Fibroblast of skin of right quadriceps (primary cell): ENCODE measurements at regions not wholly inside any gene's neighbourhood (a gene's known extent, or its start where the extent isn't known, plus 50 kb on each side); places are given as distances from the start of the nearest gene placed in this dataset.

Experiments
- DNase-seq: peaks from one replicate; pipeline ENCODE4 v3.0.0-alpha.2; 2013

DNA sequence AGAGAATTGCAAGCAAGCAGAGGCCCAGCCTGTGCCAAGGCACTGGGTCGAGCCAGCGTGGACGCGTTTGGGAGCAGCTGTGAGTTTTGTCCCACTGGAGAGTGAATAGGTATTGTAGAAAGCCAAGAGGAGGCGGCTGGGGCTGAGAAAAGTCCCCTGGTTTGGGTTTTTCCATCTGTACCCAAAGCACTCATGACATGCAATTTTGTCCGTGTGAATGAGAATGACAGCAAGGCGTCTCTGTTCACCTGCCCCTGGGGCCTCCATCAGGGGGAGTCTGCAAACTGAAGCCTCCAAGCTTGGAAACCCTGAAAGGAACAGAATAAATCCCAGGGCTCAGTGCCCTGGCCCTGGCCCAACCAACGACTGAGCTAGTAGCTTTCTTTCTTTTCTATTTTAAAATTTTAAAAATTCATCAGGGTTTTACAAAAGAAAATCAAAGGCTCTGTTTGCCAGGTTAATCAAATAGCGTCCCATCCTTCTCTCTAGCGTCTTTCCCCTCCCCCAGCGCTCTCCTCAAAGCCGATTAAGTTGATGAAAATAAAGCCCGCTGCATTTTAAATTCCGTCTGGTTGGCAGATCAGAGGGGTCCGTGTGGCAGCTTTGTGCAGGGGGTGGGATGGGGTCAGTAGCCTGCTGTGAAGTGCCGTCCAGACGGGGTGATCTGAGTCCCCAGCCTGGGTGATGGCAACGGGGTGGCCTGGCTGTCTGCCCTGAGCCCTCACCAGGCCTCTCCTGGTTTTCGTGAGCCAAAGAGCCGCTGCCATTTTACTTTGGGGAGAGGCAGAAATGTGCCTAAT, 171.0 kb downstream of the KATNIP start:
- DNase-seq: no peak

DNA sequence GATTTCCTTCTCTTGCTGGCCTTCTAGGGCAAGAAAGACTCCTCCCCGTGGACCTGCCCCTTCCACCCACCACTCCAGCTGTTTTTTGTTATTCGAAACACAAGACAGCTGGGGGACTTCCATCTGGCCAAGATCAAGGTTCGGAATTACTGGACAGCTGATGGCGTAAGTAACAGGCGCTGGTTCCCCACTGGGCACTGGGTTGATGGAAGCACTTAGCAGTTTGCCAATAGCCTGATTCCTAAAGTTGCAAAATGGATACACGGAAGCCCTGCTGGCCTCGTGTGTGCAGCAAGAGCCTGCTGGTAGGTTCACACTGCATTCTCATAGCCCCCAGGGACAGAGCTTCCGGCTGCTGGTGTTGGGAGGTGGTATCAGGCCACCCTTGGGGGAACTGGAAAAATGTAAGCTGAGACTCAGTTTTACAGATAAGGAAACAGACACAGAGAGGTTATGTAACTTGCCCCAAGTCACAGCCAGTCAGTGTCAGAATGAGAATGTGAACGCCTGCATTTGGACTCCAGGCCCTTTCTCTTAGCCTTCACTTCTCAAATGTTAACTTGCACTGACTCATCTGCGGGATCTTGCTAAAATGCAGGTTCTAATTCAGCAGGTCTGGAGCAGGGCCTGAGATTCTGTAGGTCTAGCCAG, 171.7 kb downstream of the KATNIP start:
- DNase-seq: peak; percentile 37

DNA sequence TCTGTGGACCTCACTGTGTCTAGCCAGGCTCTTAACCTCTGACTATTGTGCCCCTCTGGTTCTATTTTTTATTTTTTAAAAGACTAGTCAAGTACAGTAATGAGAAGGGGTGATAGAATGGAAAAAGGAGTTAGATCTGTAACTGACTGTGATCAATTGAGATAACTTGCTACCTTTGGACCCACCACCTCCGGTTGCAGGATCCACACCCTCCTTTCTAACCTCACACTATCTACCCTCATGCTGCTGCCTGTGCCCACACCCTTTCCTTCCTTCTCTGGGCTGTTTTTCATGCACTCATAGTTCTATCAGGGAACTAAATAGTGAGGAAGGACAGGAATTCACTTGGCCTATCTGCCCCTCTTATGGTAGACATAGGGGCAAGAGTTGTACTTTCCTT, 172.3 kb downstream of the KATNIP start:
- no peak for DNase-seq

DNA sequence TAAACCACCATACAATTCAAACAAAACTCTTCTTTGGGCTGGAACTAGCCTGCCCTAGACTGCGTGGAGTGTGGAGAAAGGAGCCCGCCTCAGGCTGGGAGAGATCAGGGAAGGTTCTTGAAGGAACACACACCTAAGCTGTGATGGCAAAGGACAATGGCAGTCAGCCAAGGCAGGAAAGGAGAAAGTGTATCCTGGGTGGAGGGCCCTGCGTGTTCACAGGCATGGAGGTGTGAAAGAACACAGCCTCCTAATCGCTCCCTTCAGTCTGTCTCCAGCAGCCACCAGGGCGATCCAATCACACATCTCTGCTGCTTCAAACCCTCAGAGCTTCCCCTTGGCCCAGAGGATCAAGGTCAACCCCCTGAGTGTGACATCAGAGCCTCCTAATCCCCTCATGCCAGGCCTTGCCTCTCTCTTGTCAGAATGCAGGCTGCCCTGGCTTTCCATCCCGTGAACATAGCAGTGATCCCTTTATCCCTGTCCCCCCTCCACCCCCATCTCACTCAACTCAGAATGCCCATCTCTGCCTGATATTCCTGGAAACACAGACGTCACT, 173.0 kb downstream of the KATNIP start:
- no peak for DNase-seq

DNA sequence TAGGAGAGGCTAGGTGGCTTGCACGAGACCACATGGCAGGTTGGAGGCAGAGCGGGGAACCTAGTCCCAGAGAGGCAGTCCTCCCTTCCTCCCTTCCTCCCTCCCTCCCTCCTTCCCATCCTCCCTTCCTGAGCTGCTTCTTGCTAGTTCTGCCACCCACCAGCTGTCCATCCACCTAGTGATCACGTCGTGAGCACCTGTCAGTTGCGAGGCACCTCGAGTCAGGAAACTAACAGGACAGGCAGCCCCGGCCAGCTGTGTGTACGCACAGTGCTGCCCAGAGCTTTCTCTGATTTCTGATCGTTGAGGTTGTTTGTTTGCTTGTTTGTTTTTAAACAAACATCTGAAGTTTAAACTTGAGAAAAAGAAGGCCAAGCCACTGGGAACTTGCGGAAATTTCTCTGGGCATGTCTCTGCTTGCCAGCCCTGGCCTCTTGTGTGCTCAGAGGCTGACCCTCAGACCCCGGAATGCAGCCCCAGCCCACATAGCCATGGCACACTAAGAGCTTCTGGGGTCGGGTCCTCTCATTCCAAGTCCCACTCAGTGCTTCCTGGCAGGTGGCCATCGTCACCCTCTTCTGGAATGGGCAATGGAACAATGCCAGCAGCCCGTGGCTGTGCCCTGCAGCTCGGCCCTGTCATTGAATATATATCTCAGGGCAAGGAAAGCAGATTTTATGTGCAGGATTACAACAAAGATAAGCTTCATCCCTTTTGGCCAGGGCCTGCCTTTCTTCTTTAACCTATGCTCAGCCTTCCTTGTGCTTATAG, 174.0 kb downstream of the KATNIP start:
- no peak for DNase-seq

DNA sequence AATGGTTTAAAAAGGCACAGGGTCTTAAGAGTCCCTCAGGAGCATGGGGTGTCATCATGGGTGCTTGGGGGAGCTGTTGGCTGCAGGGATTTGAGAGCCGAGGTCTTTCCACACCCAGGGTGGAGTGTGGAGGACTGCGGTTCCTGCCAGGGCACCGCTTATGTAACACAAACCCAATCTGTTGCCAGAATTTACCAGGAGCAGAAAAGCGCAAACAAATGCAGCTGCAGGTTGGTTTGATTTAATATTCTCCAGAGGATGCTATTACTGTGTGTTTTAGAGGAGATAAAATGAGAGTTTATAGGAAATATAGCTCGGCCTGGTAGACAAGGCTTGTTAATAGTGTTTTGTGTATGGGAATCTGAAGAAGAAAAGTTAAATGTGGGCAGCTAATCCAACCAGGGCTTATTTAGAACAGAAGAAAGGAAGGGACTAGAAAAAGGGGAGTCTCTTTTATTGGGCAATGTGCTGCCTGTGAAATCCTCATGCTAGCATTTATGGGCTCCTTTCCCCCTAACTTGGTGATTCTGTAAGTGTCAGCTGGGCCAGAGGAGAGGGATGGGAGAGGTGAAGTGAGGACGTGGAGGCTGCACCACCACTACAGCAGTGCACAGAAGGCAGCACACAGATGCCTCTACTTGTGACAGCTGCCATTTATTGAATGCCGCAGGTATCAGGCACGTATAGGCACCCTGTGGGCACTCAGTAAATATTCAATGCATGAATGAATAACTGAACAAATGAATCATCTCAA, 174.7 kb downstream of the KATNIP start:
- DNase-seq: no peak

DNA sequence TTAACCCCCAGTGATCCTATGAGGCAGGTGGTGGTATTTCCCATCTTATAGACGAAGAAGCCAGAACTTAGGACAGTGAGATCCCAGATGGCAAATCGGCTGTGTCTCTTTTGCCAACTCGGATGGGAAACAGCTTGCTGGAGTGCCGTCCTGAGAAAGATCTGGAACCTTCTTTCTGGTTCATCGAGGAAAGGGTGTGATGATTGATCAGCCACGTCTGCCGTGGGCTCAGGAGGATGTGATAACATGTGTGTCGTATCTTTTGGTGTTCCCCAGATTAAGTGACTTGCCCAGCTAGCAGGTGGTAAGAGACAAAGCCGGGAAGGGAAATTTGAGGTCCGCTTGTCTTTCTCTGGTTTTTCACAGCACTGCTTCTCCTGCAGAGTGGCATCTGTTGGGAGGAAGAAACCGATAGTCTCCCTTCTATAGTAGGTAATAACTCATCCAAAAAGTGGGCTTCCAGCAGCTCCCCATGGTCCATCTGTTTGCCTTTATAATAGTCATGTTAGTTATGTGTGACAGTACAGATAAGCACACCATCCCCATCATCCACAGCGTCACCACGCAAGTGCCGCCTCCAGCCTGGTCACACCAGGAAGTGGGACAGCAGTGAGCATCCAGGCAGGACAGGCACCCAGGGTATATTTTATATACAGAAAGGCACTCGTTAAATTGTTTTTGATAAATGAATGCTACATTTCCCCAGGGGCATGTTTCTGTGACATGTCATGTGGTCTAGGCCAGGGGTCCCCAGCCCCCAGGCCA, 175.5 kb downstream of the KATNIP start:
- no peak for DNase-seq

DNA sequence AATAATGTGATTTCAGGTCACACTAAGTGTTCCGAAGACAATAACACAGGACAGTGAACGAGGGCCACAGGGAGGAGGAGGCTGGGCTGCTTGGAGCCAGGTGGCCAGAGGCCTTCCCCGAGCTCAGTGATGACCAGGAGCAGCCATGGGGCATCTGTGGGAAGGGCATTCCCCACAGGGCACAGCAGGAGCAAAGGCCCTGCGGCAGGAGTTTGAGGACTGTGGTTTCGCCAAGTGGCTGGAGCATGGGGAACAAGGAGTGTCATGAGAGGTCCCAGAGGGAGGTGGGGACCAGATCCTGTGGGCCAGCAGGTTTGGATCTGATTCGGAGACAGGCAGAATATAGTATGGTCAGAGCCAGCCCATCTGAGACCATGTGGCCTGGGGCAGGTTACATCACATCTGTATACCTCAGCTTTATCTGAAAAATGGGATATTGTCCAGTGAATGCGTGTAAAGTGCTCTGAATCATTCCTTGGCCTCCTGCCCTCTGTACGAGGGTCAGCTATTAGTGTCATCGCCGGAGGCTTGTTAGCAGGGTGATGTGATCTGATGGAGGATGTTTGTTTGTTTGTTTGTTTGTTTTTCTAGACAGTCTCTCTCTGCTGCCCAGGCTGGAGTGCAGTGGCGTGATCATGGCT, 176.8 kb downstream of the KATNIP start:
- no peak for DNase-seq

DNA sequence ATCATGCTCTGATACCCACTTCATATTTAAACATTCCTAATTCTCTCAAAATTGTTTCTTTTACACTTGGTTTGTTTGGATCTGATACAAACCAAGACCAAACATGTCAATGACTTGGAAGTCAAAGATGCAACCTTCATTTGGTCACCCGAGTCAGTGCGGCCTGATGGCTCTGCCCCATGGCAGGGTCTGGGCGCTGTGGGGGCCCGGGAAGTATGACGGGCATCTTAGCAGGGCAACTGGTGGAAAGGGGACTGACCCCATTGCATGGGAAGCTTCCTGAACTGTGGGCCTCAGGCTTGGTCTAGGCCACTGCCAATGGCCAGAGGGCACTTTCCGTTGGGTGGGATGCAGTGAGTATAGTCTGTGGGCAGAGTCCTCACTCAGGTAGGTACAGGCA, 178.0 kb downstream of the KATNIP start:
- no peak for DNase-seq

DNA sequence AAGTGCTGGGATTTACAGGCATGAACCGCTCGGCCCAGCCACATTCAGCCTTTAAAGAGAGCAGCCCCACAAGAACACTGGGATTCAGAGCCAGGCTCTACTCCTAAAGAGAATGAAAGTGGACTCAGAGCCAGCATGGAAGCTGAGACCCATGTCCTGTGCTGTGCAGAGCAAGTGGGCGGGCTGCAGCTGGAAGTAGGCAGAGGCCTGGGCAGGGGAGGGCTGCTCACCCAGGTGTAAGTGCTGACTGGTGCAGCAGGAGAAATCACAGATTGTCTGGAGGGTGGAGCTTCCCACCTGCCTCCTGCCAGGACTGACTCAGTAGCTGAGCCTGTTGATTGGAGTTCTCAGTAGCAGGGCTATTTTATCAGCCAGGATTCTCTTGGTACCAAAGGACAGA, 178.7 kb downstream of the KATNIP start:
- no peak for DNase-seq

DNA sequence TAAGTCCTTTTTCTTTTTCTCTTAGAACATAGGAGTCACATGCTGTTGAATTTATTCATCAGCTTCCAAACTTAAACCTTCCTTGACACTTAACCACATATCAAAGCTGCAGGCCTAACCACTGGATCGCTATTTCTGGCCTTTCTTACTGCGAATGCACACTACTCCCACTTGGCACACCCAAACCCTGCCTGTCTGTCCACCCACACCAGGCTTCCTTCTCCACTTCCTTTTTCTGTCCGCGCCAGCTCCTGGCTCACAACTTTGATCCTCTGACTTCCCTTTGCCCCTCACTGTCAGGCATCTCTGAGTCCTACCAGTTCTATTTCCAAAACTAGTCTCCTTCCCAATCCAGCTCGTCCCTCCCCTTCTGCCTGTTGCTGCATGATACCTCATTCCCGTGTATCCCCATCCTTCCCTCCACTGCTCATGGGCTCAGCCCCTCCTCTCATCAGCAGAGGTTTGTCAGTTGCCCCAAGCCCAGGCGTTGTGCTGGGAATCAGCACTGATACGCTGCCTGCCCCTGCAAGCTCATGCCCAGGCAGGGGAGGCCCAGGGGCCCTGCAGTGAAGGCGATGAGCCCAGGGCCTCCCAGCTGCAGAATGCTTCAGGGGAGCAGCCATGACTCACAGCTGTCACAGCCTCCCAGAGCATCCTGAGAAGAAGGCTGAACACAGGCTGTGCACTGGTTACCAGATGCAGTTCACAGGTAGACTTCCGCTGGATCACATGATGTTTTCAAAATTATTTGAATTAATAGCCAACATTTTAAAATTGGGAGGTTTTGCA, 179.8 kb downstream of the KATNIP start:
- DNase-seq: no peak

DNA sequence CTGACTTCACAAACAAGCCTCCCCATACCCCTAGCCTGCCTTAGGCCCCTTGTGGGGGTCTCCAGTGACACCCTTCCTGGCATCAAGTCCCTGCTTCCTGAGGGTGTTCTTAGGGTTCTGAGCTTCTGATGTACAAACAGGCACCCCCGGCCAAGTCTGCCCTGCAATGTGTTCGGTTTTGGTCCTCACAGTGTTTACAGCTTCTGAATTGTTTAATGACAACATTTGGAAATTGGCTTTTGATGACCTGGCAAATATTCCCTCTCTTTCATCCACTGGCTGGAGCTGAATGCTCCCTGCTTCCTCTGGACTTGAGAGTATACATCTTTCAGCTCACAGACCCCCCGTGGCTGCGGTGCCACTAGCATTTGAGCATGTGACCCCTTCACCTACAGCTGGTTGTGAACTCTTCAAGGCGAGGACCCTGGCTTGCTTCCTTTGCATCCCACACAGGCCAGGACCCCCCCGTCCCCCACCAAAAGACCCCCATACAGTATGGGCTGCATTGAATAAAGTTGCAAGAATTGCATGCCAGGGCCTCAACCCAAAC, 180.8 kb downstream of the KATNIP start:
- no peak for DNase-seq

DNA sequence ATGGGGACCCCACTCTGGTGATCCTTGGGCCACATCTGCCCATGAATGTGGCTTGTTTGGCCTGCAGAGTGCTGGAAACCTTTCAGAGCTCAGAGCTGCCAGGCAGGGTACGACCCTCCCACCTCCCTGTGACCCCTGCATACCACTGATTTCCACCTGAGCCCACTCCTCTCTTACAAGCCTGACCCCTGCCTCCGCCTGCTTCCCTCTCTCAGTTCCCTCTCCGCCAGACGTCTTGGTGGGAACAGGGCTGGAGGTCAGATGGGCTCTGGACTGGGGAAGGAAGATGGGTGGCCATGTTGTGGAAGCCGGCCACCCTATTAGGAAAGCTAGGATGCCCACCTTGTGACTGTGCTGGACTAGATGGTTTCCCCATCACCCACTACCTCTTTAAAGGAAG, 185.1 kb downstream of the KATNIP start:
- DNase-seq: no peak

DNA sequence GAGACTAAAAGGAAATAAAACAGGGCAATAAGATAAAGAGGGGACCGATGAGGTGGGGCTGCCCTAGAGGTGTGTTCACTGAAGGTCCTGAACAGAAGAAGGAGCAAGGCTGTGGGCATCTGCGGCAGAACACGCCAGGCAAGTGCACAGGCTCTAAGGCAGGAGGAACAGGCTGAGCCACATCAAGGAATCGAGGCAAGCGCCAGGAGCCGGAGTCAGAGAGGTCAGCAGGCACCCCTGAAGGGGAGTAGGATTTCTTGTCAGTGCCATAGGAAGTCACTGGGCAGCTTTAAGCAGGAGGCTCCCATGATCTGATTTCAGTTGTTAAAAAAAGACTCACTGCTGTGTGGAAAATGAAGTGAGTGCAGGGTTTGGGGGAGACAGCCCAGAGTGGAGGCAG, 186.5 kb downstream of the KATNIP start:
- DNase-seq: no peak

DNA sequence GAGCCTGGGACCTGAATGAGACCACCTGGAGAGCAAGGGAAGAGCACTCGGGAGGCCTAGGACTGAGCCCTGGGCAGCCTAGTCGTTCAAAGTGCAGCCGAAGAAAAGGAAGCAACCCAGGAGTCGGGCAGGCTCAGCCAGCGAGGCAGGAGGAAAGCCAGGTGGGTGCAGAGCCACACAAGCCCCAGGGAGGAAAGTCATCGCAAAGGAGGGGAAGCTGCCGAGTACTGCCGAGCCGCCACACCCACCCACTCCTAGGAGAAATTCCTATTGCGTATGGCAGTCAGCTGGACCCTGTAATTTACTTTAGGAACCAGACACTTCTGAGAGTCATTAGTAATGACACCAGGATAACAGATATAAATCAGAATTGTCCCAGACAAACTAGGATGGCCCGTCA, 187.6 kb downstream of the KATNIP start:
- DNase-seq: no peak
